PC-3 (cell line): ENCODE measurements at regions not wholly inside any gene's neighbourhood (a gene's known extent, or its start where the extent isn't known, plus 50 kb on each side); places are given as distances from the start of the nearest gene placed in this dataset.

Experiments
- CTCF ChIP-seq: fragments of 300-600 bp; sonication (generic); conservative IDR thresholded peaks from 2 replicates; pipeline ENCODE4 v1.5.1; 2017; ENCODE audit warnings: antibody characterized with exemption, low read depth, mild to moderate bottlenecking, low read length
- EZH2 ChIP-seq: fragments of 300-600 bp; sonication (generic); IDR thresholded peaks from one replicate; pipeline ENCODE4 v1.6.1; 2017; ENCODE audit warnings: antibody characterized with exemption, mild to moderate bottlenecking, low read length; ENCODE audit not compliant: unreplicated experiment

GRCh38 chr4:83828601-83829000, 292.7 kb downstream of the GPAT3 start:
- TF ChIP-seq CTCF (no peak), EZH2 (no peak)
